ENCODE measurements at regions not wholly inside any gene's neighbourhood (a gene's known extent, or its start where the extent isn't known, plus 50 kb on each side); places are given as distances from the start of the nearest gene placed in this dataset.
A peak's percentile ranks its signal among the peaks of the same experiment; 100 is the strongest.
"Not testable (repeated sequence)": the region's sequence is repeated elsewhere in the genome, so short reads cannot be mapped to it uniquely, and the experiment has no call there.

- not testable (repeated sequence) for FAIRE-seq
Measured at GRCh38 chrX:31014474-31014873, 57.4 kb downstream of the FTHL17 start.

DNA sequence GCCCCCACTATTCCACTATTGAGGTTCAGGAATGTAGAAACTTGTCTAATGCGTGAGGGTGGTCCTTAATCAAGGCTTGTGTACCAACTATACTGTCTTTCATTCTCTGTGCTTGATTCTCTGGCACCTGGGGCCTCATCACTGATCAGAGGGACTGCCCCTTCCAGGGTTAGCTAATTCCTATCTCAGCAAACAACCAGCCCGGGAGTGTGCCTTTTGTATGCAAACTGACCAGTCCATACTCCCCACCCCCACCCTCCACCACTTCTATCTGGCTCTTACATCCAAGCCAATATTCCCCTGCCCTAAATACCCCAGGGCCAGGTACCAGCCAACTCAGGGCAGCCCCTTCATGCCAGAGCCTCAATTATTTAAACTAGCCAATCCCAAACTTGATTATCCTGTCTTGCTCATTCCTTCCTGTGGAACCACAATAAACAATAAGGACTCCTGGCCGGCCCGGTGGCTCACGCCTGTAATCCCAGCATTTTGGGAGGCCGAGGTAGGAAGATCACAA lies 59.3 kb downstream of the FTHL17 start:
- FAIRE-seq = no peak

DNA sequence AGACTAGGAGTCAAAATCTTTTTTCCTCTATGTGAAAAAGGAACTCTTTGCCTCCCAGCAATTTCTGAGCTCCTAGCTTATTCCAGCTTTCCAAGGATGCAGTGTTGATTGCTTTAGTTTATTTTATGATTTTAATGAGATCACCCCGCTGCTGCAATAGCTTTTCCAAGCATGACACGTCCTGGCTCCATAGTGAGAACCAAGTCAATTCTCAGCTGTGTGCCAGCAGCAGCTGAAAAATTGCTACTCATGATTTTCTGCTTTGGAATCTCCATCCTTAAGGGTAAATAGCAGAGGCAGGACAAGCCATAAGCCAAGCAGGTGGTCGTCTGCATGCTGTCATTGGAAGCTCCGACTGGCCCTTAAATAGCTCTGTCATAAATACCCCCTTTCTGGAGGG lies 64.5 kb downstream of the FTHL17 start:
- FAIRE-seq = no peak

DNA sequence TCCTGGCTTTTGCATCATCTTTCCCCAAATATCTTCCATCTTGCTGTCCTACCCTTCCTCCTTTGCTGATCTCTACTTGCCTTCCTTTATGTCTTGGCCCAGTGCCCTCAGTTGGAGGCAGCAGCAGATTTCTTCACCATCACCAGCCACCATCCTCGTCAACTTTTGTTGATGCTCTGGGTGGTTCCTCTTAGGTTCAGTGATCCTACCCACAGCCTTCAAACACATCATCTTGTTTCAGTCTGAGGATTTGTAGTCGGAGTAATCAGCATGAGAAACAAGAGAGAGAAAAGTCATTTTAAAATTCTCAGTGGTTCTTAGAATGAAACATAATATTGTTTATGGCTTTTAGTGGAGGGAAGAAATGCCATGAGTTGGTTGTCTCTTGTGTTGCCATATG lies 65.8 kb downstream of the FTHL17 start:
- FAIRE-seq = no peak

GRCh38 chrX:30997411-30997810 lies 74.4 kb downstream of the FTHL17 start:
- no peak for FAIRE-seq

GRCh38 chrX:30995705-30996104 lies 76.1 kb downstream of the FTHL17 start:
- no peak for FAIRE-seq

DNA sequence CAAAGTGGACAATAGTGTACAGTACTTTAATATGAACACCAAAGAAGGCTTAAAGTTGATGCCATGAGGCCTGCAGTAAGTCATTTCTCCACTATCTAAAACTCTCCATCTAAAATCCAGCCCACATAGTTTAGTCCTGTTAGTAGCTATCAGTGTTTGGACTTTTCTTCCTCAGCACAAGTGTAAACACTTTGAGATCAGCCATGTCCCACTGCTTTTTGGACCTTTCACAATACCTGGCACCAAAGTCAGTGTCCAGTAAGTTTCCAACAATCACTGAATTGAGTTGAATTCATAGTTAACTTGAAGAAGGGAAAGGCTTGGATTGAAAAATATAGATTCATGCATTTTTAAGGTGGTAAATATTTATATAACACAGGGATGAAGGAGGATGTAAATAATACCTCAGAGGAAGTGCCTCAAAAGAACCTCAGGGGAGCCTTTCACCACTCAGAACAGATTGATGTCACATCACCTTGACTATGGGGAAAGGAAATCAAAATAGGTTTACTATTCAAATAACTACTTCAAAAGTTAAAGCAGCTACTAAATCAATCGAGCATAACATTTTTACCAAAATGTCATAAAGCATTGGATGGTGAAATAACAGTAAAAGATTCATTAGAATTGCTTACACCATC lies 76.7 kb downstream of the FTHL17 start:
- no peak for FAIRE-seq

DNA sequence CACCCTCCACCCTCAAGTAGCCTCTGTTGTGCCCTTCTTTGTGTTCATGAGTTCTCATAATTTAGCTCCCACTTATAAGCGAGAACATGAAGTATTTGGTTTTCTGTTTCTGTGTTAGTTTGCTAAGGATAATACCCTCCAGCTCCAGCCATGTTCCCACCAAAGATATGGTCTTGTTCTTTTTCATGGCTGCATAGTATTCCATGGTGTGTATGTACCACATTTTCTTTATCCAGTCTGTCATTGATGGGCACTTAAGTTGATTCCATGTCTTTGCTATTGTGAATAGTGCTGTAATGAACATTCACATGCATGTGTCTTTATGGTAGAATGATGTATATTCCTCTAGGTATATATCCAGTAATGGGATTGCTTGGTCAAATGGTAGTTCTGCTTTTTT lies 77.8 kb downstream of the FTHL17 start:
- FAIRE-seq = not testable (repeated sequence)

DNA sequence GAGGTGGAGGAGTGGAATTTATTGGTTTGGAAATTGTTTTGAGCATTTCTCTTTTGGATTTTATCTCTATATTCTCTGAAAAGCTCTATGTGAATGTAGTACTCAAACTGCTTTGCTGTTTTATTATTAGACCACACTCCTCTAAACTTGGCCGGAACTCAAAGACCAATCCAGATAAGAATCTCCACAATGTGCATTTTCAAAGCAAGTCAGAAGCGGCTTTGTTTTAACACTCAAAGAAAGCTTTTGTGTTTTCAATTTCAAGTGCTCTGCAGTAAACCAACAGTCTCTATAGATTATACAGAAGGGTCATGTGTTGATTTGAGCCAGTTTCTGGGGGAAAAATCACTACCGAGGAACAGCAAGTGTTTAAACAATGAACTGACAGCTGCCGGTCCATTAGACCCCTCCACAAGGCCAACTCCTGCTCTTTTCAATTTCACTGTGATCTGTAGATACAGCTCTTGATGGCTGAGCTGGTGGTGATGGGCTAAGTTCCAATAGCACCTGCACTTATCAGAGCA lies 79.4 kb downstream of the FTHL17 start:
- FAIRE-seq = no peak

DNA sequence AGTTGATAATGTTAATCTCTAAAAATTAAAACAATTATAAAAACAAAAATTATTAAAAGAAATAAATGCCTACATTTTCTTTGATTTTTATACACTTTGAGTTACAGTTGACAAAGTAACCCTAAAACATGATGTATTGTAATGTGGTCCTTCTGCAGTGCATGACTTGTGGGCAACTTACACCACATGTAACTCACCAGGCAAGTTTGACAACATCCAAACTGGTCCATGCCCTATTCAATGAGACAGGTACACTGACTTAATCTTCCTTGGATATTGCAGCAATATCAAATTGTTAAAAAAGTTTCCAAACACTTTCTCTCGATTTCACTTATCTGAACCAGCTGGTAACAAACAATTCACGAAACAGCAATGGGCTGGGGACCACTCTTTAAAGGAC lies 81.5 kb downstream of the FTHL17 start:
- no peak for FAIRE-seq

GRCh38 chrX:30982467-30982866 lies 89.4 kb downstream of the FTHL17 start:
- no peak for FAIRE-seq

- no peak for FAIRE-seq
Measured at GRCh38 chrX:30981968-30982367, 89.9 kb downstream of the FTHL17 start.

- no peak for FAIRE-seq
Measured at GRCh38 chrX:30979271-30979670, 90.2 kb upstream of the TAB3 start.

GRCh38 chrX:30975467-30975866 lies 86.4 kb upstream of the TAB3 start:
- FAIRE-seq = no peak

- no peak for FAIRE-seq
Measured at GRCh38 chrX:30973784-30974427, 84.9 kb upstream of the TAB3 start.

- peak; percentile 85 for FAIRE-seq
Measured at GRCh38 chrX:30971774-30972603, 82.9 kb upstream of the TAB3 start.

- no peak for FAIRE-seq
Measured at GRCh38 chrX:30967516-30967915, 78.5 kb upstream of the TAB3 start.

DNA sequence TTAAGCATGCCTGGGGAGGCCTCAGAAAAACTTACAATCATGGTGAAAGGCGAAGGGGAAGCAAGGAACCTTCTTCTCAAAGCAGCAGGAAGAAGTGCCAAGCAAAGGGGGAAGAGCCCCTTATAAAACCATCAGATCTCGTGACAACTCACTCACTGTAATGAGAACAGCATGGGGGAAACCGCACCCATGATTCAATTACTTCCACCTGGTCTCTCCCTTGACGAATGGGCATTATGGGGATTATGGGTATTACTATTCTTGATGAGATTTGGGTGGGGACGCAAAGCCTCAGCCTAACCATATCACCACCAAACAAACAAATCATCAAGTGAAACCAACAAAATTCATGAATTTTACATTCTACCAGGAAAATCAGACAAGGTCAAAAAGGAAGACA lies 76.7 kb upstream of the TAB3 start:
- FAIRE-seq = no peak

GRCh38 chrX:30961387-30962174 lies 72.5 kb upstream of the TAB3 start:
- FAIRE-seq = peak; percentile 66

GRCh38 chrX:30957753-30958152 lies 68.7 kb upstream of the TAB3 start:
- FAIRE-seq = peak; percentile 5

DNA sequence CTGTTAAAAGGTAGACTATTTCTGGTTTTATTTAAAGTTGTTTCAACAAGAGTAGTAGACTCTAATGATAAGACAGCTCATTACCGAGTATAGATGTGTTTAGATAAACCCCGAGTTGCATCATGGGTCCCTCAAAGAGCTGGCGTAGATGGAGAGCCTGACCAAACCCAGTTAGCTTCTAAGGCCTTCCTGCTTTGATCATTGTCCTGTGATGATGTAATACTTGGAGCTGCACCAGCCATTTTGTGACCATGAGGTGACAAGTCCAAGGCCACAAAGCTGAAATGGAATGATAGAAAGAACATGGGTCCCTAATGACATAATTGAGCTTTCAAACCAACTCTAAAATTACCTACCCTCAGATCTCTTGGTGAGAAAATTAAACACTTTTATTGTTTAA lies 66.6 kb upstream of the TAB3 start:
- peak; percentile 49 for FAIRE-seq

DNA sequence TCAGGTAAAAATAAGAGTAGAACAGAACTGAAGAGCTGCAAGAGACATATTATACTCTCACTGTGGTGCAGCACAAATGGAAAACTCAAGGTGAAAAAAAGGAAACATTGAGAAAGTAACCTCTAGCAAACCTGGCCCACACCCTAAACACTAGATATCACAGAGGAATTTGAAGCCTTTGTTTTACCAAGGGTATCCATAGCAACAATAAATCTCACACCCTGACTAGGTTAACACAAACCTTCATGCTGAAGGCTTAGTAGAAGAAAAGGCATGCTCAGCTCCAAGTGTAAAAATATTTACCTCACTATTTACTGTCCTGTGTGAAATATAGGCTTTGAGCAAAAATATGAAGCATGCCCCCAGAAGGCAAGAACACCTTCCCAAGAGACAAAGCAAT lies 61.9 kb upstream of the TAB3 start:
- peak; percentile 68 for FAIRE-seq

- no peak for FAIRE-seq
Measured at GRCh38 chrX:30950391-30950790, 61.3 kb upstream of the TAB3 start.

Measured in colon (tissue), 2 donors.